Keratinocyte (primary cell): ENCODE measurements at regions not wholly inside any gene's neighbourhood (a gene's known extent, or its start where the extent isn't known, plus 50 kb on each side); places are given as distances from the start of the nearest gene placed in this dataset.

Source experiments
- DNase-seq: peaks from one replicate; pipeline ENCODE4 v3.0.0-alpha.2; 2011; ENCODE audit warnings: low read depth, missing footprints, low spot score
- FAIRE-seq: peaks from 2 replicates; lab custom pipeline; 2011; peaks lifted over from hg19 to GRCh38; lab: Jason Lieb, UNC
- H2AFZ ChIP-seq: 2 replicates; pipeline ENCODE4 v1.6.0; 2012; ENCODE audit warnings: low read length, control low read depth, inconsistent platforms; ENCODE audit not compliant: control insufficient read depth
- H3K27ac ChIP-seq: 2 replicates; pipeline ENCODE4 v1.5.1; 2011; ENCODE audit warnings: low read length; ENCODE audit not compliant: control insufficient read depth, insufficient read depth
- H3K27me3 ChIP-seq: 3 replicates; pipeline ENCODE4 v1.6.0; 2011; ENCODE audit warnings: low read length; ENCODE audit not compliant: control insufficient read depth, insufficient read depth; ENCODE audit errors: extremely low read depth
- H3K36me3 ChIP-seq, 2 experiments: 2 replicates in 1 of 2; 3 replicates in 1 of 2; pipeline ENCODE4 v1.5.1; 2011; ENCODE audit warnings: low read length in 2 of 2, mild to moderate bottlenecking in 1 of 2; ENCODE audit not compliant: control insufficient read depth in 2 of 2, insufficient read depth in 2 of 2; ENCODE audit errors: extremely low read depth in 1 of 2
- H3K4me1 ChIP-seq: 3 replicates; pipeline ENCODE4 v1.5.1; 2011; ENCODE audit warnings: low read length; ENCODE audit not compliant: control insufficient read depth, insufficient read depth; ENCODE audit errors: extremely low read depth
- H3K4me2 ChIP-seq: 3 replicates; pipeline ENCODE4 v1.6.0; 2011; ENCODE audit warnings: low read depth, low read length; ENCODE audit not compliant: control insufficient read depth, insufficient read depth; ENCODE audit errors: extremely low read depth
- H3K4me3 ChIP-seq, 3 experiments: fragments of 200-600 bp in 1 of 3; sonication (generic) in 1 of 3; 2 replicates in 2 of 3; 3 replicates in 1 of 3; pipeline ENCODE4 v1.5.1; 2011 to 2016; ENCODE audit warnings: low read length in 3 of 3, mild to moderate bottlenecking in 3 of 3, control low read depth in 2 of 3, inconsistent platforms in 1 of 3, low read depth in 1 of 3, mixed read lengths in 1 of 3, mixed run types in 1 of 3, moderate library complexity in 1 of 3; ENCODE audit not compliant: control insufficient read depth in 2 of 3, insufficient read depth in 2 of 3; ENCODE audit errors: extremely low read depth in 1 of 3
- H3K79me2 ChIP-seq: 2 replicates; pipeline ENCODE4 v1.6.0; 2012; ENCODE audit warnings: low read length; ENCODE audit not compliant: control insufficient read depth, insufficient read depth
- H3K9ac ChIP-seq: 3 replicates; pipeline ENCODE4 v1.6.0; 2011; ENCODE audit warnings: low read length; ENCODE audit not compliant: control insufficient read depth, insufficient read depth; ENCODE audit errors: extremely low read depth
- H3K9me1 ChIP-seq: 3 replicates; pipeline ENCODE4 v1.6.0; 2011; ENCODE audit warnings: low read length; ENCODE audit not compliant: control insufficient read depth, insufficient read depth; ENCODE audit errors: extremely low read depth
- H3K9me3 ChIP-seq: 2 replicates; pipeline ENCODE4 v1.5.1; 2012; ENCODE audit warnings: low read depth, low read length; ENCODE audit not compliant: control insufficient read depth
- H4K20me1 ChIP-seq: 3 replicates; pipeline ENCODE4 v1.6.0; 2011; ENCODE audit warnings: low read length; ENCODE audit not compliant: control insufficient read depth, insufficient read depth; ENCODE audit errors: extremely low read depth
- CTCF ChIP-seq, 3 experiments: IDR thresholded peaks in 1 of 3; conservative IDR thresholded peaks in 1 of 3; optimal IDR thresholded peaks in 1 of 3; 2 replicates in 2 of 3; 3 replicates in 1 of 3; pipeline versions ENCODE3 to v1.5.1; 2011; ENCODE audit warnings: low read length in 3 of 3, mild to moderate bottlenecking in 3 of 3, moderate library complexity in 2 of 3, control low read depth in 1 of 3, inconsistent platforms in 1 of 3; ENCODE audit not compliant: insufficient read depth in 2 of 3; ENCODE audit errors: extremely low read depth in 1 of 3
- EZH2 ChIP-seq: IDR thresholded peaks from one replicate; pipeline ENCODE4 v1.6.1; 2012; ENCODE audit warnings: inconsistent platforms, mild to moderate bottlenecking, low read length, moderate library complexity
- dilution Hi-C: fragments of 300-500 bp; cut with MboI; formaldehyde crosslinking; loops from one replicate; pipeline ENCODE4 v1.7.0; 2020; ENCODE audit warnings: low sequenced_read_pairs; ENCODE audit not compliant: extremely low pct_ligation_motif_present

- H3K79me2 ChIP-seq = no peaks in the 10 kb centered on the region
- dilution Hi-C loops = no loop called here
- no peaks in the 10 kb centered on the region for H3K9me3 ChIP-seq
- no peaks in the 10 kb centered on the region for H4K20me1 ChIP-seq
- H3K4me3 ChIP-seq = no peak overlapping the region
- DNase-seq = no peak
- no peaks in the 10 kb centered on the region for H3K36me3 ChIP-seq
- peaks cover 9% of the 10 kb centered on the region for H3K4me1 ChIP-seq
- no peak overlapping the region for H3K27ac ChIP-seq
- H2AFZ ChIP-seq = no peak overlapping the region
- no peaks in the 10 kb centered on the region for H3K9me1 ChIP-seq
- H3K4me2 ChIP-seq = no peak overlapping the region
- no peaks in the 10 kb centered on the region for H3K27me3 ChIP-seq
- no peak overlapping the region for H3K9ac ChIP-seq
- TF ChIP-seq CTCF (optimal IDR thresholded peaks at IDR 0.05 in 1 of 3, IDR thresholded peaks at IDR 0.05 in 1 of 3, conservative IDR thresholded peaks at IDR 0.05 in 1 of 3; ENCODE audit: extremely low read depth in 1 of 3, insufficient read depth in 2 of 3, low read length in 3 of 3) = no peak
- TF ChIP-seq EZH2 = no peak
- no peak for FAIRE-seq
These were observed 1584.8 kb upstream of the ADGRL3 start for GRCh38 chr4:59615316-59615715.

- dilution Hi-C loops = no loop called here
- Histone ChIP-seq H3K4me3 (no peak overlapping the region), H3K79me2 (no peaks in the 10 kb centered on the region), H3K9me1 (no peaks in the 10 kb centered on the region), H3K4me1 (no peaks in the 10 kb centered on the region), H3K27ac (no peak overlapping the region), H3K9me3 (no peaks in the 10 kb centered on the region), H3K4me2 (no peak overlapping the region), H3K27me3 (no peaks in the 10 kb centered on the region), H3K9ac (no peak overlapping the region), H3K36me3 (no peaks in the 10 kb centered on the region), H2AFZ (no peak overlapping the region), H4K20me1 (no peaks in the 10 kb centered on the region)
- DNase-seq (no peak), FAIRE-seq (no peak)
- TF ChIP-seq CTCF (optimal IDR thresholded peaks at IDR 0.05 in 1 of 3, IDR thresholded peaks at IDR 0.05 in 1 of 3, conservative IDR thresholded peaks at IDR 0.05 in 1 of 3; ENCODE audit: extremely low read depth in 1 of 3, insufficient read depth in 2 of 3, low read length in 3 of 3) (no peak), EZH2 (no peak)
These were observed 1570.8 kb upstream of the ADGRL3 start for GRCh38 chr4:59629348-59629747.
